ENCODE measurements at regions not wholly inside any gene's neighbourhood (a gene's known extent, or its start where the extent isn't known, plus 50 kb on each side); places are given as distances from the start of the nearest gene placed in this dataset.

DNA sequence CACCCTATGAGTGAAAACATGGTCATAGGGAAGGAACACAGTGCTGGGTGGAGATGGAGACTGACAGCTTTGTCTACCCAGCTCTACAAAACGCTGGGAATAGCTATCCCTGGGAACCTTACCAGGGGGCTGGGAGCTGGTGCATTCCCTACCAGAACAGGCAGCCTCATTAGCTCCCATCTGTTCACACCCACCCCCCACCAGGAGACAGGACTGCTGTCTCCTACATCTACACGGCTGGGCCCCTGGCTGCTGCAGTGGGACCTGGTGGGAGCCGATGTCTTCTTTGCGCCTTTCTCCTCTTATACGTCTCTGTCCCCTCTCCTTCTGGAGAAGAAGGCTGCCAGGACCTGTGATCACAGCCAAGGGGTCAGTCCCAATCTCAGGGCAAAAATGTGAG, 90.8 kb downstream of the UQCRFS1 start (continued):
- TF ChIP-seq, protein P1, sequence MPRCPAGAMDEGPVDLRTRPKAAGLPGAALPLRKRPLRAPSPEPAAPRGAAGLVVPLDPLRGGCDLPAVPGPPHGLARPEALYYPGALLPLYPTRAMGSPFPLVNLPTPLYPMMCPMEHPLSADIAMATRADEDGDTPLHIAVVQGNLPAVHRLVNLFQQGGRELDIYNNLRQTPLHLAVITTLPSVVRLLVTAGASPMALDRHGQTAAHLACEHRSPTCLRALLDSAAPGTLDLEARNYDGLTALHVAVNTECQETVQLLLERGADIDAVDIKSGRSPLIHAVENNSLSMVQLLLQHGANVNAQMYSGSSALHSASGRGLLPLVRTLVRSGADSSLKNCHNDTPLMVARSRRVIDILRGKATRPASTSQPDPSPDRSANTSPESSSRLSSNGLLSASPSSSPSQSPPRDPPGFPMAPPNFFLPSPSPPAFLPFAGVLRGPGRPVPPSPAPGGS (IDR thresholded peaks at IDR 0.05; ENCODE audit: borderline replicate concordance, insufficient read depth, low read depth, low read length, poor library complexity, severe bottlenecking), result no peak
- no peak for TF ChIP-seq TARDBP (IDR thresholded peaks at IDR 0.05; ENCODE audit: borderline replicate concordance)

DNA sequence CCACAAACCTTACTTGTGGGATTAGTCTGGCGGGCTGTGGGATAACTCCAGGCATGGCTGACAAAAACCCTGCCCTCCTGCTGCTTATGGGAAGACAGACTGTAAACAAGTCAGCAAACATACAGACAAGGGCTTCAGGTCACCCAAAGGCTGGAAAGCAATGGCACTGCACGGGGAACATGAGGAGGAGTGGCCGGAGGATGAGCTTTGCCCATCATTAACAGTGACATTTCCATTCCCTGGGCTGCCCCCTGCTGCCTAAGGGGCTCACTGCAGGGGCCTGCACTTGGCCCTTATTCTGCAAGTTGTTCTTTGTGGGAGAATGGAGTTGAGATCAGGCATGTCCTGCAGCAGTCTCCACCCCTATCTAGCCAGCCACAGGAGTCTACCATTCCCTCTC, 91.3 kb downstream of the UQCRFS1 start:
- intact Hi-C loops (cut with micrococcal nuclease; ENCODE audit: unreplicated experiment), result no loop called here
- CTCF ChIA-PET, result interaction anchor here (0.7 to 2.2 kb wide), 5 partner anchors 10 to 385 kb away, joined by 3 to 6 read pairs (median 3); no protein-coding TSS in a partner anchor
- Histone ChIP-seq H3K36me3 (ENCODE audit: control insufficient read depth in 2 of 2, insufficient read depth in 2 of 2, low read length in 1 of 2) (no peaks in the 10 kb centered on the region), H3K9ac (ENCODE audit: control insufficient read depth, insufficient read depth, low read length) (no peak overlapping the region), H3K27me3 (replicated peaks in 1 of 2; ENCODE audit: control insufficient read depth in 2 of 2, insufficient read depth in 2 of 2, low read length in 1 of 2) (no peaks in the 10 kb centered on the region), H4K20me1 (ENCODE audit: control insufficient read depth, insufficient read depth) (no peaks in the 10 kb centered on the region), H3K27ac (ENCODE audit: control insufficient read depth, insufficient read depth) (no peak overlapping the region), H3K9me3 (replicated peaks; ENCODE audit: control insufficient read depth, insufficient read depth, low read length) (no peaks in the 10 kb centered on the region; the same call in 2 of the 3 replicates), H3K4me3 (no peak overlapping the region), H3K4me2 (ENCODE audit: control insufficient read depth, insufficient read depth) (no peak overlapping the region), H3K4me1 (ENCODE audit: control insufficient read depth, insufficient read depth, low read length) (no peaks in the 10 kb centered on the region), H3K79me2 (ENCODE audit: control insufficient read depth, insufficient read depth, low read length) (no peaks in the 10 kb centered on the region), H2AFZ (ENCODE audit: control insufficient read depth, low read depth, low read length) (no peak overlapping the region)
- no TSS peak for BruUV-seq (replicated peaks)
- POLR2A ChIA-PET, result no interaction called here
- DNase-seq (ENCODE audit: low read depth, low spot score) (no peak), FAIRE-seq (no peak), ATAC-seq (no peak)
- SMC1A ChIA-PET (ENCODE audit: uncharacterized antibody, unreplicated experiment), result interaction anchor here (1.1 kb wide), 1 partner anchor 384 kb away, joined by 3 read pairs; no protein-coding TSS in a partner anchor
- in situ Hi-C loops (cut with MboI), result no loop called here
- RAD21 ChIA-PET (ENCODE audit: unreplicated experiment), result no interaction called here
- 0% methylated on average over 3 of the region's 3 CpGs for WGBS (ENCODE audit: insufficient coverage, insufficient replicate concordance, low lambda C conversion rate, missing lambda C conversion rate)
- TF ChIP-seq TCF7 (IDR thresholded peaks at IDR 0.05; ENCODE audit: borderline replicate concordance), result no peak
- TF ChIP-seq PAX5 (IDR thresholded peaks at IDR 0.05; ENCODE audit: borderline replicate concordance, low read depth, low read length), result no peak
- TF ChIP-seq, protein P2, sequence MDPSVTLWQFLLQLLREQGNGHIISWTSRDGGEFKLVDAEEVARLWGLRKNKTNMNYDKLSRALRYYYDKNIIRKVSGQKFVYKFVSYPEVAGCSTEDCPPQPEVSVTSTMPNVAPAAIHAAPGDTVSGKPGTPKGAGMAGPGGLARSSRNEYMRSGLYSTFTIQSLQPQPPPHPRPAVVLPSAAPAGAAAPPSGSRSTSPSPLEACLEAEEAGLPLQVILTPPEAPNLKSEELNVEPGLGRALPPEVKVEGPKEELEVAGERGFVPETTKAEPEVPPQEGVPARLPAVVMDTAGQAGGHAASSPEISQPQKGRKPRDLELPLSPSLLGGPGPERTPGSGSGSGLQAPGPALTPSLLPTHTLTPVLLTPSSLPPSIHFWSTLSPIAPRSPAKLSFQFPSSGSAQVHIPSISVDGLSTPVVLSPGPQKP (IDR thresholded peaks at IDR 0.05; ENCODE audit: low read depth, low read length), result no peak
- no peak for TF ChIP-seq ZNF622 (IDR thresholded peaks at IDR 0.05)
- TF ChIP-seq, protein P3, sequence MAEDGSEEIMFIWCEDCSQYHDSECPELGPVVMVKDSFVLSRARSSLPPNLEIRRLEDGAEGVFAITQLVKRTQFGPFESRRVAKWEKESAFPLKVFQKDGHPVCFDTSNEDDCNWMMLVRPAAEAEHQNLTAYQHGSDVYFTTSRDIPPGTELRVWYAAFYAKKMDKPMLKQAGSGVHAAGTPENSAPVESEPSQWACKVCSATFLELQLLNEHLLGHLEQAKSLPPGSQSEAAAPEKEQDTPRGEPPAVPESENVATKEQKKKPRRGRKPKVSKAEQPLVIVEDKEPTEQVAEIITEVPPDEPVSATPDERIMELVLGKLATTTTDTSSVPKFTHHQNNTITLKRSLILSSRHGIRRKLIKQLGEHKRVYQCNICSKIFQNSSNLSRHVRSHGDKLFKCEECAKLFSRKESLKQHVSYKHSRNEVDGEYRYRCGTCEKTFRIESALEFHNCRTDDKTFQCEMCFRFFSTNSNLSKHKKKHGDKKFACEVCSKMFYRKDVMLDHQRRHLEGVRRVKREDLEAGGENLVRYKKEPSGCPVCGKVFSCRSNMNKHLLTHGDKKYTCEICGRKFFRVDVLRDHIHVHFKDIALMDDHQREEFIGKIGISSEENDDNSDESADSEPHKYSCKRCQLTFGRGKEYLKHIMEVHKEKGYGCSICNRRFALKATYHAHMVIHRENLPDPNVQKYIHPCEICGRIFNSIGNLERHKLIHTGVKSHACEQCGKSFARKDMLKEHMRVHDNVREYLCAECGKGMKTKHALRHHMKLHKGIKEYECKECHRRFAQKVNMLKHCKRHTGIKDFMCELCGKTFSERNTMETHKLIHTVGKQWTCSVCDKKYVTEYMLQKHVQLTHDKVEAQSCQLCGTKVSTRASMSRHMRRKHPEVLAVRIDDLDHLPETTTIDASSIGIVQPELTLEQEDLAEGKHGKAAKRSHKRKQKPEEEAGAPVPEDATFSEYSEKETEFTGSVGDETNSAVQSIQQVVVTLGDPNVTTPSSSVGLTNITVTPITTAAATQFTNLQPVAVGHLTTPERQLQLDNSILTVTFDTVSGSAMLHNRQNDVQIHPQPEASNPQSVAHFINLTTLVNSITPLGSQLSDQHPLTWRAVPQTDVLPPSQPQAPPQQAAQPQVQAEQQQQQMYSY (CRISPR knock-in tag; IDR thresholded peaks at IDR 0.05), result no peak
- no peak for TF ChIP-seq EZH2 (IDR thresholded peaks at IDR 0.05; ENCODE audit: borderline replicate concordance, control insufficient read depth, low read depth, low read length)
- no peak for TF ChIP-seq POLR2A (IDR thresholded peaks at IDR 0.05; ENCODE audit: low read depth, low read length)
- no peak for TF ChIP-seq SREBF1 (IDR thresholded peaks at IDR 0.05; ENCODE audit: low read length)
- no peak for TF ChIP-seq ZNF207 (IDR thresholded peaks at IDR 0.05; ENCODE audit: borderline replicate concordance)
- no peak for TF ChIP-seq RFX5 (IDR thresholded peaks at IDR 0.05; ENCODE audit: low read depth, low read length)
- TF ChIP-seq MXI1 (IDR thresholded peaks at IDR 0.05; ENCODE audit: low read depth, low read length), result no peak
- no peak for TF ChIP-seq EGR1 (IDR thresholded peaks at IDR 0.05; ENCODE audit: borderline replicate concordance in 1 of 2, low read depth in 2 of 2, low read length in 2 of 2)
- no peak for TF ChIP-seq RAD51 (IDR thresholded peaks at IDR 0.05)
- TF ChIP-seq, protein P4, sequence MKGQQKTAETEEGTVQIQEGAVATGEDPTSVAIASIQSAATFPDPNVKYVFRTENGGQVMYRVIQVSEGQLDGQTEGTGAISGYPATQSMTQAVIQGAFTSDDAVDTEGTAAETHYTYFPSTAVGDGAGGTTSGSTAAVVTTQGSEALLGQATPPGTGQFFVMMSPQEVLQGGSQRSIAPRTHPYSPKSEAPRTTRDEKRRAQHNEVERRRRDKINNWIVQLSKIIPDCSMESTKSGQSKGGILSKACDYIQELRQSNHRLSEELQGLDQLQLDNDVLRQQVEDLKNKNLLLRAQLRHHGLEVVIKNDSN (IDR thresholded peaks at IDR 0.05; ENCODE audit: borderline replicate concordance, extremely low read length, insufficient read depth, low read depth, low read length), result no peak
- TF ChIP-seq ETV6 (conservative IDR thresholded peaks at IDR 0.05 in 1 of 2, IDR thresholded peaks at IDR 0.05 in 1 of 2; ENCODE audit: borderline replicate concordance in 1 of 2, low read depth in 1 of 2), result no peak
